ENCODE measurements at regions not wholly inside any gene's neighbourhood (a gene's known extent, or its start where the extent isn't known, plus 50 kb on each side); places are given as distances from the start of the nearest gene placed in this dataset.

DNA sequence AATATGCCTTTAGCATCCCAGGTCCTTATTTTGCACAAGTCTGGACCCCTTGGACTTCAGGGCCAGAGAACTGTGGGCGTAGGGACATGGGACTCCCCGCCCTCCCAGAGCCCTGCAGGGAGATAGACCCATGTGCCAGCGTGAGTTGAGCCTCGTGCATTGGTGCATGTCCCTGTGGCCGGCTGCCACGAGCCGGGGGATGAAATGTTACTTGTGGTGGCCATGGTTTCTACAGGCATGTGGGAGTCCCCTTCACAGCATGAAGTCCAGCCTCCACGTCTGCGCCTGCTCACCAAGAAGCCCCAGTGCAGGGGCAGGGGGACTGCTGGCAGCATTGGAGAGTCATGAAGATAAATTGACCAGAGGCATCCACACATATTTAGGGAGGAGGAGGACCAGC, 470.0 kb downstream of the BCL11B start:
- no peak for TF ChIP-seq CTCF (IDR thresholded peaks at IDR 0.05)
- TF ChIP-seq POLR2AphosphoS5 (IDR thresholded peaks at IDR 0.05; ENCODE audit: low read depth, low read length) = no peak

Measured in SK-N-SH (cell line).